ENCODE measurements at regions not wholly inside any gene's neighbourhood (a gene's known extent, or its start where the extent isn't known, plus 50 kb on each side); places are given as distances from the start of the nearest gene placed in this dataset.

DNA sequence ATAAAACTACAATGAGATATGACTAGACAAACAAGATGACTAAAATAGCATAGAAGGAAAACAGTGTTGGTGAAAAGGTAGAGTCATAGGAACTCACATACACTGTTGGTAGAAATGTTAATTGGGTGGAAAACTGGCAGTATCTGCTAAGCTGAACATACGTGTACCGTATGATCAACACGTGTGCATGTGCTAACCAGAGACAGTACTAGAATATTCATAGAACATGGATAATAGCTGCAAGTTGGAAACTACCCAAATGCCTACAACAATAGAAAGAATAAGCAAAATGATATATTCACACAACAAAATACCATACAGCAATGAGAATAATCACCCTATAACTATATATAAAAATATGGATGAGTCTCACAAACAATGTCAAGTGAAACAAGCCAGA, 184.0 kb downstream of the IBTK start (continued):
- TF ChIP-seq CHD7 (IDR thresholded peaks at IDR 0.05; ENCODE audit: insufficient replicate concordance, low read length) = no peak
- no peak for TF ChIP-seq CTBP2 (IDR thresholded peaks at IDR 0.05; ENCODE audit: borderline replicate concordance, insufficient read depth, insufficient read length, low read length)

Measured in H1 (cell line).